DMS53 treated with DMSO at 0.1 percent for 48 hours (cell line): ENCODE measurements at regions not wholly inside any gene's neighbourhood (a gene's known extent, or its start where the extent isn't known, plus 50 kb on each side); places are given as distances from the start of the nearest gene placed in this dataset.
"Not testable (repeated sequence)": the region's sequence is repeated elsewhere in the genome, so short reads cannot be mapped to it uniquely, and the experiment has no call there.

Experiments used
- DNase-seq: peaks from one replicate; lab custom pipeline; 2025; ENCODE audit not compliant: unreplicated experiment; lab: John Stamatoyannopoulos, UW

DNA sequence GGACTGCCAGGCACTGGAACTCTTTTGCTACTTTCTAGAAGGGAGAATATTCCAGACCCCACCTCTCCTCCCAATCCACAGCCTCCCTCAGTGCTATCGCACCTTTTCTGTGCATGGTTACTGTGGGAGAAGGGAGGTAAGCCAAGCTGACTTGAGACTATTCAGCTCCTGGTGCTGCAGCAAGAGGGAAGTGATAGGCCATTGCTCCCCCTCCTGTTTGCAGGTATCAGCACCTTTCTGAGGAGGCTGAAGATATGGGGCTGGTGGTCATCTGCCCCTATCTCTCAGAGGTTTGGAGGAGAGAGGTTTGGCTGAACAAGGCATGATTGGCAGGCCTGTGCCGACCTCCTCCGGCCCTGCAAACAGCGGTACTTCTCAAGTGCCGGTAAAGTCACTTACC, 103.3 kb upstream of the GATB start:
- DNase-seq: no peak

DNA sequence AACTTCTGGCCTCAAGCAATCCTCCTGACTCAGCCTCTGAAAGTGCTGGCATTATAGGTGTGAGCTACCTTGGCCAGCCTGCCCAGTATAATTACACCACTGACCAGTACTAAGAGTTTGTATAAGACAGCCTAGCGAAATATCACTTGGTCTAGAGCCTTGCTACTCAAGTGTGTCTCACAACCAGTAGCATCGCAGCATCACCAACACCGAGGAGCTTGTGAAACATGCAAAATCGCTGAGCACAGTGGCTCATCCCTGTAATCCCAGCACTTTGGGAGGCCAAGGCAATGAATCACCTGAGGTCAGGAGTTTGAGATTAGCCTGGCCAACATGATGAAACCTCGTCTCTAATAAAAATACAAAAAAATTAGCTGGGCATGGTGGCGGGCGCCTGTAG, 102.0 kb upstream of the GATB start:
- no peak for DNase-seq

DNA sequence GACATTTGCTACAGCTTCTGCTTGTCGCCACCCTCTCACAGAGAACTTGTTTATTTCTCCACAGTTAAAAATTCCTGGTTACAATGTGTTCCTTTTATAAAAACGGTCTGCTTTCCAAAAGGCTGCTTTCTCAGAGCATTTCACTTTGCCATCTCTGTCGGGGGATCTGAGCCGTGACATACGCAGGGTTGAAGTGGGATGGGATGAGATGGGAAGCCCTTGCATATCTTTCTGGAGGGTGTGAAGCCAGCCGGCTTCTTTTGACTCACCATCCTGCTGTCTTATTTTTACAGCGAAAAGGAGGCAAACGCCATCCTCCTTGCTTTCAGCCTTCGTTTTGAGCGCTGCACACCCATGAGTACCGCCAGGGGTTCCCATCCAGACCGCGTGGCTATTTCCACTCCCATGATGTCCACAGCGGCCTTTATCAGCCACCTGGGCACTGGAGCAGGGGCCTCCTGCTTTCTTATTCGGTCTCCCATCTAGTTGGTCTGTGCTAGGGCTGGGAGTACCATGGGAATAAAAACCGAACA, 99.8 kb upstream of the GATB start:
- DNase-seq: no peak

DNA sequence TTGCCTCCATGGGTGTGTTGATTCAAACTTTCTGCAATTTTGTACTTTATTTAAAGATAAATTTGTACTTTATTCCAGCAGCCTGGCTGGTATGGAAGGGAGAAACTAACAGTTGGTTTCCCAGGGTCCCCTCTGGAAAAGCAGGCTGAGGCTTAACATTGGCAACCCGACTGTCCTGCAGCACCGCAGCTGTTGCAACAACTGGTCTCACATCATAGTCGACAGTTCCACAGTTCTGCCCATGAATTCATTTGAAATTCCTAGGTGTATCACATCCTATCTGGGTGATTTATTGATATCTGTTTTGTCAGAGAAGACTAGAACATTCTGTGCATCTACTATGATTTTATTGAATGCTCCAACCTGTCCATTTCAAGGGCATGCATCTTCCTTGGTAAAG, 98.8 kb upstream of the GATB start:
- DNase-seq: no peak

- DNase-seq: no peak
Measured at GRCh38 chr4:151858356-151858755, 97.5 kb upstream of the GATB start.

DNA sequence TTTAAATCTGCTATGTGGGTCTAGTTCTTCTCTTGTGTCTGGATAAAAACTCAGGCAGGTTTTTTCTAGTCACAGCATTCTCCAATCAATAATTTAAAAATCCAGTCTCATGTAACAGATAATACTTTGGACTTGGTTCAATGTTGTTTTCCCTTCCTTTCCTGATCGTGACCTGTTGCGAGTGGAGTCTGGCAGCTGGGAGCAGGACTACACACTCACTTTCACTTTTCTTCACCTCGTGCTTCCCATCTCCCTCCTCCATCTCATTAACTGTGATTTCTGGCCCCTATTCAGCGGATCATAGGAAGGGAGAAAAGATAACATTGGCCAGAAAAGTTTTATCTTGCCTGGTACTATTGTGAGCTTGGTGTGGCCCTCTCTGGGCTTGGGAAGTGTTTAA, 96.6 kb upstream of the GATB start:
- DNase-seq: no peak

DNA sequence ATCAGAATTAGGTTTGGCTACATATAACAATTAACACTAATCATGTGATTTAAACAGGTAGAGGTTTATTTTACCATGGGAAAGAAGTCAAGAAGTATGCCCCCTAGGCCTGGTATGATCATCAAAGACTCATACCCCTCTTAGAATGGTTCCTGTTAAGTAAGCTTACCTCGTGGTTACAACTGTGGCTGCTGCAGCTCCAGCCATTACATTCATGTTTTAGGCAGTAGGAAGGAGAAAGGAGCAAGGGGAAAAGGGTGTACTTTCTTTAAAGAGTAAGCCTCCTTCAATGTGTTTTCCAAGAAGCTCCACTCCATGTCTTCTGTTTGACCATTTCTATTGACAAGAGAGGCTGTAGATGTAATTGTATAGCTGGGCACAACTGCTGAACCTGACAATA, 94.9 kb upstream of the GATB start:
- no peak for DNase-seq

- no peak for DNase-seq
Measured at GRCh38 chr4:151854731-151855130, 93.9 kb upstream of the GATB start.

DNA sequence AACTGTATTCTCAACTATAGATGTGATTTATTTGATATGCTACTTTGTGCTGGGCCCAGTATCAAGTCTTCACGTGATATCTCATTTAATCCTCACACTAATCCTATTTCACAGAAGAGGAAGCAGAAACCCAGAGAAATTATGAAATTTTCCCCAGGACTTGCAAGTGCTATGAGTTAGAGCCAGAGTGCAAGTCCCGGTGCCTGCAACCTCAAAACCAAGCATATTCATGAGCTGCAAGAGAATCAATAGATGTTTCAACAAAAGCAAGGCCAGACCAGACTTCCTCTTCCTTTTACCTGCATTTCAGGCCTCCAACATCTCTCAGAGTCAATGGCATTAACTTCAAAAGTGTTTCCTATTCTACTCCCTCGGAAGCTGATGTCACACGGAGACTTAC, 92.2 kb upstream of the GATB start:
- DNase-seq: no peak

DNA sequence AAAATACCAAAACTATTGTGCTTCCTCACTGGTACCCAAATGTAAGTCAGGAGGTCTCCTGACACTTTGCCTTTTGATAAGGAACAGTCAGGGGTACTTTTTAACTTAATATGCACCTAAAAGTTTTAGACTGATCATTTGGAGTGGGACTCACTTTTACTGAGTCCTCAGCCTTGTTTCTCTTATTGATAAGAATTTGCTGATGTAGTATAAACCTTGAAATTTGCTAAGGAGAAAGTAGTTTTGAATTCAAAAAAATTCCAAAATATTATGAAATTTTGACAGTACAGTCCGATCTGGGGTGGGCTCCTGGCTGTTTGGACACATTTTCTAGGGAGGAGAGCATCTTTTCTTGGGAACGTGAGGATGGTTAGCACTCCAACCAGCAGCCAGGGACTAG, 91.4 kb upstream of the GATB start:
- no peak for DNase-seq

- no peak for DNase-seq
Measured at GRCh38 chr4:151851354-151851753, 90.5 kb upstream of the GATB start.

GRCh38 chr4:151850791-151851213, 90.0 kb upstream of the GATB start:
- no peak for DNase-seq

DNA sequence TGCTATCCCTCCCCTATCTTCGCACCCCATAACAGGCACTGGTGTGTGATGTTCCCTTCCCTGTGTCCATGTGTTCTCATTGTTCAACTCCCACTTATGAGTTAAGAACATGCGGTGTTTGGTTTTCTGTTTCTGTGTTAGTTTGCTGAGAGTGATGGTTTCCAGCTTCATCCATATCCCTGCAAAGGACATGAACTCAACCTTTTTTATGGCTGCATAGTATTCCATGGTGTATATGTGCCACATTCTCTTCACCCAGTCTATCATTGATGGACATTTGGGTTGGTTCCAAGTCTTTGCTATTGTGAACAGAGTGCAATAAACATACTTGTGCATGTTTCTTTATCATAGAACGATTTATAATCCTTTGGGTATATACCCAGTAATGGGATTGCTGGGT, 84.7 kb upstream of the GATB start:
- DNase-seq: not testable (repeated sequence)

DNA sequence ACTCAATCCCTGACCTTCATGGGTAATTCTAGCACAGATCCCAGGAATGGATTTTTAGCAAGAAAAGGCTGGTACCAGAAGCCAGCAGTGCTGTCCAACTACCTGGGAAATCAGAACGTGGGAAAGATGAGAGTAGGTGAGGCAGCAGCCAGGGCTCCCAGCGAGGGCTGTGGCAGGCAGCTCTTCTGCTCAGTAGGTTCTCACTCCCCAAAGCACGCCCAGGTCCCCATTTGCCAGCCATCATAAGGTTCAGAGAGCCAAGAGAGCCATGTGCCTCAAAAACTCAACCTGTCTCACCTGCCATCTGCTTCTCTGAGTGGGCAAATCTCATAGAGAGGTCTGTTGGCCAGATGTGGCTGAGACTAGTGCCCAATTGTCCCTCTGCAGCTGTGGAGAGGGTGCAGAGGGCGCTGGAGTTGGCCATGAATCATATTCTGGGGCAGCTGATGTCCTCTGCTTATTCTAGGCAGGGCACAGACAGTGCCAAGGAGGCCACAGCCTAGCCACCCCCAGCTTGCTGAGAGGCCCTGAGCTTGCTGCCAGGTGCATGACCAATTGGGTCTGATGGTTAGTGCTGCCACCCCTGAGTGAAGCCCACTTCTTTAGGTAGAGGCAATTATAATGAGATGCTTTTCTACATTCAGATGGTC, 81.7 kb upstream of the GATB start:
- no peak for DNase-seq

GRCh38 chr4:151841107-151841506, 80.3 kb upstream of the GATB start:
- no peak for DNase-seq

- DNase-seq: no peak
Measured at GRCh38 chr4:151835467-151835866, 74.7 kb upstream of the GATB start.

DNA sequence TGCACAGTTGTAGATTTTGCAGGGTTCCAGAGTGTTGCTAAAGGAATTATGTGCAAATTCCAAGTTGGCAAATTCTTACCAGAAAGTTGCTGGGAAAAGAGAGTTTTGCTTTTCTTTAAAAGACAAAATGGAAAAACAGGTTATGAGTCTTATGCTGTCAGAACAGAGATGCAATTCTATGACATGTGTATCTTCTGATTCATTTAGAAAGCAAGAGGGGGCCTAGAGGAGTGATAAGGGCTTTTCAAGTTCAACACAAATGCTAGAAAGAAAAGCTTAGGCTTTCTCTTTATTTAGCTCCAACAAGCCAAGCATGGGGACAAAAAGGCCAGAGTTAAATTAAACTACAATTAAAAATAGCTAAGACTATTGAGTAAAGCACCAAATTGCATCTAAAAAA, 72.4 kb upstream of the GATB start:
- DNase-seq: no peak

DNA sequence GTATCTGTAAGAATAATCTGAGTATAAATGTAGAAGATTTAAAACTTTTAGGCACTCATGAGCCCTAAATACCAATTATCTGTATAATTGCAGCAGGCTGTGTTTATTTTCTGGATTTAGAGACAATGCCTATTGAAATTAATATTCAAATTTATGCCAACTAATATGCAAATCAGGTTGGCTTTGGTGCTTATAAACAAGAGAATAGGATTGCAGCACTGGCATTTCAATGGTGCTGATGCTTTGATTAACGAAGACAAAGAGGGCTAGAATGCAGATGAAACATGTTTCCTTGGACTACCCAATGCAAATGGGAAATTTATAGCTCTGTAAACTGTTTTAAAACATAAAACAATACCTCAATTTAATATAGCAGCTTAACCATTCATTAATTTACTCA, 70.7 kb upstream of the GATB start:
- no peak for DNase-seq

GRCh38 chr4:151830168-151830567, 69.4 kb upstream of the GATB start:
- no peak for DNase-seq

- no peak for DNase-seq
Measured at GRCh38 chr4:151829309-151829708, 68.5 kb upstream of the GATB start.

DNA sequence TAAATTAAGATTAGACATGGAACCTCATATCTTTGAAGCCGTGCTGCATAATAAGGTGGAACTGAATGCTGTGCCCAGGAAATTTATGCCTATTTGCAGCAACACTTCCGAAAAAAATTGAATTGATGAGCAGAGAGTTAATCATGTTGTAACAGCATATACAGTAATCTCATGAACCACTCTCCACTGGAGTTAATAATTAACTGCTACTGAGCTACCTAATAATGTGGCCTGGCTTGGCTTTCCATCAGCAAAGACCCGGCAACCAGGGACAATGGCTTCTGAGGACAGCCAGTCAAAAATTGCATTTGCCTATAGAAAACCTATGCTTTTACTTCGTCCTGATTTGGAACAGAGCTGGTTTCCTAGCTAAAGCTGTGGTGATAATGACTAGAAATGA, 63.8 kb upstream of the GATB start:
- DNase-seq: peak; percentile 49

- DNase-seq: no peak
Measured at GRCh38 chr4:151822331-151822730, 61.5 kb upstream of the GATB start.

- DNase-seq: no peak
Measured at GRCh38 chr4:151820004-151820403, 59.2 kb upstream of the GATB start.
